HepG2 (cell line): ENCODE measurements at regions not wholly inside any gene's neighbourhood (a gene's known extent, or its start where the extent isn't known, plus 50 kb on each side); places are given as distances from the start of the nearest gene placed in this dataset.

Experiments used
- ARID3A ChIP-seq: IDR thresholded peaks from 2 replicates; pipeline ENCODE4 v1.6.1; 2012; ENCODE audit warnings: low read depth, low read length, improper control_type of control experiment
- BCL3 ChIP-seq: sonication (generic); formaldehyde crosslinking; IDR thresholded peaks from 2 replicates; pipeline ENCODE4 v1.5.1; 2020; ENCODE audit warnings: mild to moderate bottlenecking, missing genetic modification reagents, moderate library complexity
- CC2D1A ChIP-seq: sonication (generic); formaldehyde crosslinking; IDR thresholded peaks from 2 replicates; pipeline ENCODE4 v1.8.1; 2023; ENCODE audit warnings: mild to moderate bottlenecking, missing genetic modification reagents
- CCDC6 ChIP-seq: sonication (generic); formaldehyde crosslinking; IDR thresholded peaks from 2 replicates; pipeline ENCODE4 v1.8.1; 2022; ENCODE audit warnings: mild to moderate bottlenecking, missing genetic modification reagents, moderate library complexity
- KAT2B ChIP-seq: fragments of 150-350 bp; IDR thresholded peaks from 2 replicates; pipeline ENCODE4 v1.6.1; 2014; ENCODE audit warnings: low read depth, low read length, borderline replicate concordance
- MEIS2 ChIP-seq: sonication (generic); formaldehyde crosslinking; IDR thresholded peaks from 2 replicates; pipeline ENCODE4 v1.9.0; 2021; ENCODE audit warnings: mild to moderate bottlenecking, missing genetic modification reagents
- MYPOP ChIP-seq: sonication (generic); formaldehyde crosslinking; IDR thresholded peaks from 2 replicates; pipeline ENCODE4 v1.8.1; 2023; ENCODE audit warnings: mild to moderate bottlenecking, moderate library complexity, missing genetic modification reagents
- NFRKB ChIP-seq: fragments of 450-650 bp; IDR thresholded peaks from 2 replicates; pipeline ENCODE4 v1.6.1; 2017
- PAXIP1 ChIP-seq: sonication (generic); formaldehyde crosslinking; conservative IDR thresholded peaks from 2 replicates; pipeline ENCODE4 v1.4.0; 2020; ENCODE audit warnings: mild to moderate bottlenecking, missing genetic modification reagents, moderate library complexity
- PPARG ChIP-seq: conservative IDR thresholded peaks from 2 replicates; pipeline ENCODE4 v1.6.1; 2016; ENCODE audit warnings: missing biosample characterization, missing genetic modification reagents
- RARA ChIP-seq: IDR thresholded peaks from 2 replicates; pipeline ENCODE4 v1.6.1; 2016; ENCODE audit warnings: missing genetic modification reagents, missing compliant biosample characterization
- SMAD9 ChIP-seq: sonication (generic); formaldehyde crosslinking; IDR thresholded peaks from 2 replicates; pipeline ENCODE4 v1.5.1; 2020; ENCODE audit warnings: mild to moderate bottlenecking, missing genetic modification reagents
- TAF1 ChIP-seq: sonication (generic); formaldehyde crosslinking; IDR thresholded peaks from 2 replicates; pipeline ENCODE4 v1.4.0; 2020; ENCODE audit warnings: missing genetic modification reagents
- TCF7 ChIP-seq: sonication (generic); IDR thresholded peaks from 2 replicates; pipeline ENCODE4 v1.6.1; 2016; ENCODE audit warnings: antibody characterized with exemption, low read depth
- THAP11 ChIP-seq: IDR thresholded peaks from 2 replicates; pipeline ENCODE4 v1.6.1; 2016; ENCODE audit warnings: missing biosample characterization, missing genetic modification reagents
- ZFYVE20 ChIP-seq: sonication (generic); formaldehyde crosslinking; IDR thresholded peaks from 2 replicates; pipeline ENCODE4 v1.8.0; 2023; ENCODE audit warnings: low read depth, mild to moderate bottlenecking, moderate library complexity, missing genetic modification reagents, borderline replicate concordance
- ZMYM2 ChIP-seq: sonication (generic); formaldehyde crosslinking; IDR thresholded peaks from 2 replicates; pipeline ENCODE4 v1.8.0; 2022; ENCODE audit warnings: mild to moderate bottlenecking, missing genetic modification reagents
- ZNF12 ChIP-seq: sonication (generic); formaldehyde crosslinking; IDR thresholded peaks from 2 replicates; pipeline ENCODE4 v1.5.0; 2020; ENCODE audit warnings: missing genetic modification reagents
- ZNF205 ChIP-seq: IDR thresholded peaks from 2 replicates; pipeline ENCODE4 v1.6.1; 2018; ENCODE audit warnings: missing biosample characterization, missing genetic modification reagents
- ZNF280B ChIP-seq: sonication (generic); formaldehyde crosslinking; IDR thresholded peaks from 2 replicates; pipeline ENCODE4 v1.5.0; 2020; ENCODE audit warnings: missing genetic modification reagents, mild to moderate bottlenecking, borderline replicate concordance
- ZNF75D ChIP-seq: sonication (generic); formaldehyde crosslinking; IDR thresholded peaks from 2 replicates; pipeline ENCODE4 v1.8.1; 2023; ENCODE audit warnings: missing genetic modification reagents, mild to moderate bottlenecking, borderline replicate concordance

- no peak for TF ChIP-seq ZFYVE20
- TF ChIP-seq MEIS2 (CRISPR knock-in tag) = 0 out of 2 replicates have a peak, but pooled peaks have one; percentile 78
- no peak for TF ChIP-seq ZNF75D (CRISPR knock-in tag)
- peak; percentile 73 for TF ChIP-seq THAP11 (CRISPR knock-in tag)
- peak; percentile 98 for TF ChIP-seq ARID3A
- TF ChIP-seq TCF7 = peak; percentile 100
- peak; percentile 96 for TF ChIP-seq PAXIP1 (CRISPR knock-in tag)
- TF ChIP-seq SMAD9 (CRISPR knock-in tag) = no peak
- TF ChIP-seq MYPOP = no peak; the same call in 1 of the 2 replicates
- TF ChIP-seq PPARG = peak; percentile 89
- TF ChIP-seq ZNF280B = no peak
- peak; percentile 31; the same call in 1 of the 2 replicates for TF ChIP-seq TAF1 (CRISPR knock-in tag)
- TF ChIP-seq KAT2B = no peak
- TF ChIP-seq NFRKB = no peak
- peak; percentile 90 for TF ChIP-seq RARA
- no peak for TF ChIP-seq BCL3 (CRISPR knock-in tag)
- 0 out of 2 replicates have a peak, but pooled peaks have one; percentile 45 for TF ChIP-seq ZNF205
- peak; percentile 73; the same call in 1 of the 2 replicates for TF ChIP-seq ZMYM2 (CRISPR knock-in tag)
- peak; percentile 63; the same call in 1 of the 2 replicates for TF ChIP-seq CCDC6 (CRISPR knock-in tag)
- TF ChIP-seq ZNF12 (CRISPR knock-in tag) = peak; percentile 74; the same call in 1 of the 2 replicates
- TF ChIP-seq CC2D1A (CRISPR knock-in tag) = no peak
Observed at GRCh38 chr6:137731960-137732616, 135.0 kb upstream of the TNFAIP3 start (continued).
